ENCODE measurements at regions not wholly inside any gene's neighbourhood (a gene's known extent, or its start where the extent isn't known, plus 50 kb on each side); places are given as distances from the start of the nearest gene placed in this dataset.

DNA sequence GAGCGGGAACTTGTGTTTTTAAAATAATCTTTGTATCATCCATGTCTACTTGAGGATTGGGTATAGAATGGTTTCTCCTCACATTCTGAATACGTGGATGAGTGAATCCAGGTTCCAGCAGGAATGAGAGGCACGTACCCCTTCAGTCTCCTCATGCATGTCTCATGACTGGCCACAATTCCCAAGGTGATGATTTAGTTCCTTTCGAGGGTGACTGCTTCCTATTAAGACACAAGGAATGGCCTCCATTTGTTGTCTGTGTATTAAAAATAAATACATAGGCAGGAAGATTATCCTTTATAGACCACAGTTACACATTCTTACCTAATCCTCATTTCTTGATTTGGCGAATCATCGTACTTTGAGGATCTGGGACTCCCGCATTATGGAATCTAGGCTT, 217.0 kb upstream of the LRIG1 start:
- TF ChIP-seq, protein P1, sequence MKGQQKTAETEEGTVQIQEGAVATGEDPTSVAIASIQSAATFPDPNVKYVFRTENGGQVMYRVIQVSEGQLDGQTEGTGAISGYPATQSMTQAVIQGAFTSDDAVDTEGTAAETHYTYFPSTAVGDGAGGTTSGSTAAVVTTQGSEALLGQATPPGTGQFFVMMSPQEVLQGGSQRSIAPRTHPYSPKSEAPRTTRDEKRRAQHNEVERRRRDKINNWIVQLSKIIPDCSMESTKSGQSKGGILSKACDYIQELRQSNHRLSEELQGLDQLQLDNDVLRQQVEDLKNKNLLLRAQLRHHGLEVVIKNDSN (IDR thresholded peaks at IDR 0.05) = no peak
- TF ChIP-seq EP300 (IDR thresholded peaks at IDR 0.05; ENCODE audit: borderline replicate concordance) (no peak), CEBPB (IDR thresholded peaks at IDR 0.05) (no peak), TAF1 (IDR thresholded peaks at IDR 0.05; ENCODE audit: low read depth) (no peak), ZBTB7A (IDR thresholded peaks at IDR 0.05; ENCODE audit: low read depth) (no peak), CREB1 (IDR thresholded peaks at IDR 0.05; ENCODE audit: low read depth) (no peak), TCF12 (IDR thresholded peaks at IDR 0.05; ENCODE audit: low read depth) (no peak), YY1 (IDR thresholded peaks at IDR 0.05; ENCODE audit: low read depth) (no peak), REST (IDR thresholded peaks at IDR 0.05; ENCODE audit: low read depth) (no peak)

All from Ishikawa (cell line).